Sigmoid colon (tissue), 6 donors: ENCODE measurements at regions not wholly inside any gene's neighbourhood (a gene's known extent, or its start where the extent isn't known, plus 50 kb on each side); places are given as distances from the start of the nearest gene placed in this dataset.

Source experiments
- DNase-seq: peaks from one replicate; pipeline ENCODE4 v3.0.0-alpha.2; 2019
- H3K27ac ChIP-seq, 4 donors: fragments of 200-600 bp; sonication (generic); one replicate each; pipeline ENCODE4 v1.5.1; 2016 to 2019; ENCODE audit warnings: mild to moderate bottlenecking in 1 of 4
- H3K27me3 ChIP-seq, 3 donors: fragments of 200-600 bp; sonication (generic); one replicate each; pipeline ENCODE4 v1.5.1; 2019; ENCODE audit warnings: mild to moderate bottlenecking in 1 of 3
- H3K36me3 ChIP-seq, 4 donors: fragments of 200-600 bp; sonication (generic); one replicate each; pipeline ENCODE4 v1.5.1; 2016 to 2019
- H3K4me1 ChIP-seq, 4 donors: fragments of 200-600 bp; sonication (generic); one replicate each; pipeline ENCODE4 v1.5.1; 2017 to 2019
- H3K4me3 ChIP-seq, 4 donors: fragments of 200-600 bp; sonication (generic); one replicate each; pipeline ENCODE4 v1.5.1; 2017 to 2019; ENCODE audit warnings: mild to moderate bottlenecking in 2 of 4, moderate library complexity in 1 of 4
- H3K9me3 ChIP-seq, 4 donors: fragments of 200-600 bp in 3 of 4; sonication (generic) in 3 of 4; one replicate each; pipeline versions ENCODE4 v1.5.1 to v1.6.1; 2013 to 2019
- CTCF ChIP-seq, 4 experiments: fragments of 450-650 bp in 3 of 4; fragments of 200-600 bp in 1 of 4; IDR thresholded peaks; one replicate each; pipeline ENCODE4 v1.5.1; 2016 to 2019; ENCODE audit warnings: antibody characterized with exemption in 4 of 4, mild to moderate bottlenecking in 3 of 4, moderate library complexity in 2 of 4
- EP300 ChIP-seq, 4 donors: sonication (generic); formaldehyde crosslinking; IDR thresholded peaks; one replicate each; pipeline ENCODE4 v1.6.1; 2017; ENCODE audit warnings: antibody characterized with exemption in 4 of 4
- POLR2A ChIP-seq, 2 donors: fragments of 450-650 bp; IDR thresholded peaks; one replicate each; pipeline ENCODE4 v1.6.1; 2016; ENCODE audit warnings: antibody characterized with exemption in 2 of 2, mild to moderate bottlenecking in 2 of 2, moderate library complexity in 2 of 2
- POLR2AphosphoS5 ChIP-seq, 4 donors: sonication (generic); formaldehyde crosslinking; IDR thresholded peaks; one replicate each; pipeline ENCODE4 v1.6.1; 2017; ENCODE audit warnings: antibody characterized with exemption in 4 of 4
- WGBS, 2 donors: extraction: QIAGEN DNeasy Blood & Tissue Kit; methylation state at CpG; one replicate each; pipeline ENCODE4 v1.1.7; 2013; 5-methylcytosine and 5-hydroxymethylcytosine counted together
- intact Hi-C: fragments of 100-400 bp; cut with DNase I; formaldehyde crosslinking; loops from one replicate; pipeline ENCODE4 v1.15.1; 2023
- donor health status: healthy with polysubstance abuse.
- donor health status: healthy.

GRCh38 chr6:140256248-140256647 lies 881.8 kb upstream of the CITED2 start:
- intact Hi-C loops = no loop called here
- no peak overlapping the region for H3K4me3 ChIP-seq
- no peaks in the 10 kb centered on the region for H3K27me3 ChIP-seq
- H3K36me3 ChIP-seq = no peaks in the 10 kb centered on the region
- no peak for DNase-seq
- no peak for TF ChIP-seq CTCF (IDR thresholded peaks at IDR 0.05)
- no peak for TF ChIP-seq EP300 (IDR thresholded peaks at IDR 0.05)
- TF ChIP-seq POLR2A (IDR thresholded peaks at IDR 0.05) = no peak
- no peak for TF ChIP-seq POLR2AphosphoS5 (IDR thresholded peaks at IDR 0.05)
- H3K4me1 ChIP-seq = no peaks in the 10 kb centered on the region
- H3K9me3 ChIP-seq = no peaks in the 10 kb centered on the region
- H3K27ac ChIP-seq = no peak overlapping the region
- WGBS, 2 donors = 81 to 83% methylated on average over 2 of the region's 2 CpGs

GRCh38 chr6:140253096-140253495 lies 878.6 kb upstream of the CITED2 start:
- Histone ChIP-seq H3K36me3 (no peaks in the 10 kb centered on the region), H3K9me3 (no peaks in the 10 kb centered on the region), H3K4me3 (no peak overlapping the region), H3K27me3 (no peaks in the 10 kb centered on the region), H3K4me1 (no peaks in the 10 kb centered on the region), H3K27ac (no peak overlapping the region)
- intact Hi-C loops = no loop called here
- WGBS, 2 donors = 86 to 88% methylated on average over 1 of the region's 1 CpG
- no peak for DNase-seq
- no peak for TF ChIP-seq CTCF (IDR thresholded peaks at IDR 0.05)
- TF ChIP-seq POLR2AphosphoS5 (IDR thresholded peaks at IDR 0.05) = no peak
- TF ChIP-seq EP300 (IDR thresholded peaks at IDR 0.05) = no peak
- no peak for TF ChIP-seq POLR2A (IDR thresholded peaks at IDR 0.05)

GRCh38 chr6:140252099-140252498 lies 877.7 kb upstream of the CITED2 start:
- WGBS, 2 donors = 91% methylated on average over 2 of the region's 2 CpGs
- H3K4me3 ChIP-seq = no peak overlapping the region
- intact Hi-C loops = no loop called here
- H3K9me3 ChIP-seq = no peaks in the 10 kb centered on the region
- no peaks in the 10 kb centered on the region for H3K4me1 ChIP-seq
- no peak for TF ChIP-seq CTCF (IDR thresholded peaks at IDR 0.05)
- TF ChIP-seq POLR2A (IDR thresholded peaks at IDR 0.05) = no peak
- no peak for TF ChIP-seq POLR2AphosphoS5 (IDR thresholded peaks at IDR 0.05)
- TF ChIP-seq EP300 (IDR thresholded peaks at IDR 0.05) = no peak
- no peak for DNase-seq
- no peaks in the 10 kb centered on the region for H3K36me3 ChIP-seq
- H3K27ac ChIP-seq = no peak overlapping the region
- no peaks in the 10 kb centered on the region for H3K27me3 ChIP-seq

- H3K27me3 ChIP-seq = no peaks in the 10 kb centered on the region
- no peak for TF ChIP-seq EP300 (IDR thresholded peaks at IDR 0.05)
- no peak for TF ChIP-seq POLR2A (IDR thresholded peaks at IDR 0.05)
- no peak for TF ChIP-seq CTCF (IDR thresholded peaks at IDR 0.05)
- TF ChIP-seq POLR2AphosphoS5 (IDR thresholded peaks at IDR 0.05) = no peak
- WGBS, 2 donors = 66 to 80% methylated on average over 8 of the region's 8 CpGs
Observed at GRCh38 chr6:140245296-140246040, 871.0 kb upstream of the CITED2 start.

GRCh38 chr6:140237251-140237650 lies 862.8 kb upstream of the CITED2 start:
- no peaks in the 10 kb centered on the region for H3K36me3 ChIP-seq
- no peaks in the 10 kb centered on the region for H3K27me3 ChIP-seq
- H3K4me1 ChIP-seq = no peaks in the 10 kb centered on the region
- no peak for TF ChIP-seq EP300 (IDR thresholded peaks at IDR 0.05)
- no peak overlapping the region for H3K4me3 ChIP-seq
- no peak for DNase-seq
- no peak overlapping the region for H3K27ac ChIP-seq
- intact Hi-C loops = no loop called here
- WGBS, 2 donors = 68 to 77% methylated on average over 3 of the region's 3 CpGs
- H3K9me3 ChIP-seq = peaks cover 0 to 4% (median 0%) of the 10 kb centered on the region in 4 donors

More at GRCh38 chr6:140245296-140246040, 871.0 kb upstream of the CITED2 start:
- Histone ChIP-seq H3K4me1 (no peaks in the 10 kb centered on the region), H3K9me3 (peaks cover 0 to 7% (median 0%) of the 10 kb centered on the region in 4 donors), H3K27ac (no peak overlapping the region), H3K4me3 (no peak overlapping the region), H3K36me3 (no peaks in the 10 kb centered on the region)
- no peak for DNase-seq
- intact Hi-C loops = no loop called here
